Amygdala (tissue), 56 donors: ENCODE measurements at regions not wholly inside any gene's neighbourhood (a gene's known extent, or its start where the extent isn't known, plus 50 kb on each side); places are given as distances from the start of the nearest gene placed in this dataset.
A peak's percentile ranks its signal among the peaks of the same experiment; 100 is the strongest.

Experiments
- DNase-seq, 56 donors: peaks; one replicate each; lab custom pipeline; 2025; lab: John Stamatoyannopoulos, UW

DNA sequence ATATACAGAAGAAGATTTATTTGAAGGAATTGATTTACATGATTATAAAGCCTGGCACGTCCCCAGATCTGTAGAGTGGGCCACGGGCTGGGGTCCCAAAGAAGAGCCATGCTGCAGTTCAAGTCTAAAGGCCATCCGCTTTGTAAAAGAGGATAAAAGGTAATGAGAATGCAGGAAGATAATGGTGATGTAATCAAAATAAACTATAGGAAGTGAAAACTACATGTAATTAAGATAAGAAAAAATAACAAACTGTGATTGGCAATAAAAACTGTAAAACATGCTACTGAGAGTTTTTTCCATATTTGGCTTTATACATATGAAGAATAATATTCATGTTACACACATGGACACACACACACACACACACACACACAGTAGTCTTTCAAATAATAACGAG, 59.0 kb upstream of the TMEFF2 start:
- no peak for DNase-seq

DNA sequence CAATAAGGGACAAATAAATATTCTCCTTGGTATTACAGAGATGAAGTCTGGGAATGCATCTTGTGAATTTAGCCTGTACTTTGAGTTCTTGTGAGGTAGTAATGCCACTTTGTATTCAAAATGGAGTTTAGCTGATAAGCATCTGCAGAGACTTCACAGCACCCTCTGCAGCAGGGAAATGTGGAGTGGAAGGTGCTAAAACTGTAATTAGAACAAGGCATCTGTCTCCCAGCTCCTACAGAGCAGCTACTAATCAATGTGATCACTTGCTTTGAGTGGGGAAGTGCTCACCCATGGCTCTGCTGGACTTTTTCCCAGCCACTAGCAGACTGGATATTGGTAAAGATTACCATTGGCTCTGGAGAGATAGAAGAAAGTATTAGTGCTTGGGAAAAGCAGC, 56.2 kb upstream of the TMEFF2 start:
- peak in 4 of 56 donors; percentile 0 to 4 (median 2) for DNase-seq

DNA sequence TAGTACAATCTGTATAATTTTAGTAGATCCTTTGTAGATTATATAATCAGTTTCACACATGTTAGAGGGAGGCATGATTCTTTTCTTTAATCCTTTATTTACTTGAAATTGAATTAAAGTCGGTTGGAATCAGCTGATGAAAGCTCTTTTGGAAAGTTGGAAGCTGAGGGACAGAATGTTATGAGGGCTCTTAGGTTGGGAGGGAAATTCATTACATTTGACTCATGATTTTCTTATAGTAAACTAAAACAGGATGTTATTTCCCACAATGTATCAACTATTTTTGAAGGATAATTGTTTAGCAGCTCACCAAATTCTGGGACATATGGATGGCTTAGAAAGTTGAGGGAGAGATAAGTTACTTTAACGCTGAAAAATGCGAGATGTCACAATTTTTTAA, 52.7 kb upstream of the TMEFF2 start:
- no peak for DNase-seq

DNA sequence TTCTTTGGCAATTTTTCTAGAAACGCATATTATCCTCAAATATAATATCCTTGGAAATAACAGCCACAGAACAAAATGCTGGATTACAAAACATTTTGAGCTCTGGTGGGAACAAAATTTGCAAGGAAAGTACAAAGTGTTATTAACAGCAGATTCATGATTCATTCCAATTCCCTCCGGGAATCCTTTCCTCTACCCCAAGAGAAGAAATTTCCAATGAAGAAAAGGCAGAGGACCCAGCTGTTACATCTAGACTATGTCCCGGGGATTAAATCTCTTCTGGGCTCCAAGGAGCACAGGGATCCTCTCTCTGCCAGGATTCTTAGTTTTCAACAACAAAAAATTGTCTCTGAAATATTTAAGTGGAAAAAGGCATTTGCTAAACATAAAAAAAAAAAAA, 51.6 kb upstream of the TMEFF2 start:
- no peak for DNase-seq

DNA sequence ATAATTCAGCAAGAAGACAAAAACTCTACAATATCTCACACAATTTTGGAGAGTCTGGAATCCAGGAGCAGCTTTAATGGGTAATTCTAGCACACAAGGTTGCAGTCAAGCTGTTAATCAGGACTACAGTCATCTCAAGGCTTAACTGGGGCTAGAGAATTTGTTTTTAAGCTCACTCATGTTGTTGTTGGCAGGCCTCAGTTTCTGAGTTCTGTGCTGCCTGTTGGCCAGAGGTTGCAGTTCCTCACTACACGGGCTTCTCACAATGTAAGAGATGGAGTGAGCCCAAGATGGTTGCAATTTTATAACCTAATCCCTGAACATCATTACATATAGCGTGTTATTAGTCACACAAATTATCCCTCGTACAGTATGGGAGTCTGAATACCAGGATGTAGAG, 50.6 kb upstream of the TMEFF2 start:
- no peak for DNase-seq
